ENCODE measurements at regions not wholly inside any gene's neighbourhood (a gene's known extent, or its start where the extent isn't known, plus 50 kb on each side); places are given as distances from the start of the nearest gene placed in this dataset.
"Not testable (repeated sequence)": the region's sequence is repeated elsewhere in the genome, so short reads cannot be mapped to it uniquely, and the experiment has no call there.

- no peak for DNase-seq (ENCODE audit: low spot score)
Measured at GRCh38 chr17:70323269-70323668, 153.9 kb downstream of the KCNJ2 start.

DNA sequence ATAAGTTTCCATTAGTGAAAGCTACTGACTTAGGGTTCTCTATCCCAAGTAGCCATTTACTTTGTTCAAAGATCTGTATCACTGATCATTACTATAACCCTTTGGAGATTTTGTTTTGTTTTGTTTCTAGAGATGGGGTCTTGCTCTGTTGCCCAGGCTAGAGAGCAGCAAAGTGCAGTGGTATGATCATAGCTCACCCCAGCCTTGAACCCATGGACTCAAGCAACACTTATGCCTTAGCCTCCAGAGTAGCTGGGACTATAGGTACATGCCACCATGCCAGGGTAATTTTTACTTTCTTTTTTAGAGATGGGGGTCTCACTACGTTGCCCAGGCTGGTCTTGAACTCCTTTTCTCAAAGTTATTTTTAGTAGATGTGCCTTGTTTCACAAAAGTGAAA lies 154.7 kb downstream of the KCNJ2 start:
- DNase-seq (ENCODE audit: low spot score) = no peak

DNA sequence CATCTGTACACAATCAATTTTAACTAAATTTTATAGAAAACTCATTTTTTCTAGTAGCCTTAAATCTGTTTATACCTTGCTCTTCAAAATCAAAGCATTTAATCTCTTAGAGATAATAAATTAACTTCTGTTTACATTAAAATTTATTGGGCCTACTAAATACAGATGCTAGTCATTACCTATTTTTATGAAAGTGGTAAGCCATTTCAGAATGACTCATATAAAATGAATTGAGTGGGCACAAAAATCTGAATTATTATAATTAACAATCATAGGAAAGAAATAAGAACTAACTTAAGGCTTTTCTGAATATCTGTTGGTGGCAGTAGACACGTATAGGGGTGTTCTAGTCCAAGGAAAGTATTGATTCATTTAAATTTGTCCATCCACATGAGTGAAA lies 157.9 kb downstream of the KCNJ2 start:
- DNase-seq (ENCODE audit: low spot score) = no peak

GRCh38 chr17:70327723-70328122 lies 158.4 kb downstream of the KCNJ2 start:
- DNase-seq (ENCODE audit: low spot score) = no peak

DNA sequence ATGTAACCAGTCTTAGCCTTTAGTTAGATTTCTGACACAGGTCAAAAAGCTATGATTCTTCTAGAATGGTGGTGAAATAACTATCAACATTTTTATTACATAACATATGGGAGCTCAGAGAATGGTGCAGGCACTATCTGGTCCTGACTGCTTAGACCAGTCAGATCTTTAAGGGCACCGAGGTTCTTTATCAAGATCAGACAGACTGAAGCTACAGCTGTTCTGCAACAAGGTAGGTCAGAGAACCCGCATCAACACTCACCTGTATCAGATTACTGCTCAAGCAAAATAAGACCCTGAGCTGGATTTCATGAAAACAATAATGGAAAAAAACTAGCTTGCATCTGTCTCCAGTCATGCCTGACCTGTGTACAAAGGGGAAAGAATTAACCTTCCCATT lies 160.4 kb downstream of the KCNJ2 start:
- no peak for DNase-seq (ENCODE audit: low spot score)

- not testable (repeated sequence) for DNase-seq (ENCODE audit: low spot score)
Measured at GRCh38 chr17:70331066-70331465, 161.7 kb downstream of the KCNJ2 start.

DNA sequence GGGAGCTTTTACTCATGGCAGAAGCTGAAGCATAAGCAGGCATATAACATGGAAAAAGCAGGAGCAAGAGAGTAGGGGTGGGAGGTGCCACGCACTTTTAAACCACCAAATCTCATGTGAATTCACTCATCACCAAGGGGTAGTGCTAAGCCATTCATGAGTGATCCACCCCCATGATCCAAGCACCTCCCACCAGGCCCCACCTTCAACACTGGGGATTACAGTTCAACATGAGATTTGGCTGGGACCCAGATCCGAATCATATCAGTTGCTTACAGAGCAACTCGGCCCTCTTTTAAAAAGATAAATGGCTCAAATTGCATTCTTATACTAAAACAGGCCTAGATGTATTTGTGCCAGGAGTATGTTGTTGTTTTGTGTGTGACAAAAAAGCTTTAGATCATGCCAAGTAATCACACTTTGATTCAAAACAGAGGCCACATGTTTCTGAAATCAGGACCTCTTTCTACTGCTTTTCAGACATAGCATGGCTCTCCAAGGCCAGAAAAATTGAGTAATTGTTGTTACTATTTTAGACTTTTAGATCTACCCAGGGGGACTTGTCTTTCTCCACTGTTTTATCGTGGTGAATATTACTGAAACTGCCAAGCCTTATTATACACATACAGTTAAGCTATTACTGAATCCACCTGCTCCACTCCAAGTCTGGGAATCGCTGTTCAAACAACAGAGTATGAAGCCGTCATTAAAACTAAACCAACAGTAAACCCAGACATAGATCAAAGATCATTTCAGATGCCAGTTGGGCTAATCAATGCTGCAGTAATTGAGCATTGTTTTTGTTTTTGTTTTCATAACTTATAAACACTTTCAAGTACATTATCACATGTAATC lies 163.3 kb downstream of the KCNJ2 start:
- DNase-seq (ENCODE audit: low spot score) = no peak

- DNase-seq (ENCODE audit: low spot score) = no peak
Measured at GRCh38 chr17:70336411-70336810, 167.1 kb downstream of the KCNJ2 start.

GRCh38 chr17:70338946-70339354 lies 169.6 kb downstream of the KCNJ2 start:
- DNase-seq (ENCODE audit: low spot score) = no peak

DNA sequence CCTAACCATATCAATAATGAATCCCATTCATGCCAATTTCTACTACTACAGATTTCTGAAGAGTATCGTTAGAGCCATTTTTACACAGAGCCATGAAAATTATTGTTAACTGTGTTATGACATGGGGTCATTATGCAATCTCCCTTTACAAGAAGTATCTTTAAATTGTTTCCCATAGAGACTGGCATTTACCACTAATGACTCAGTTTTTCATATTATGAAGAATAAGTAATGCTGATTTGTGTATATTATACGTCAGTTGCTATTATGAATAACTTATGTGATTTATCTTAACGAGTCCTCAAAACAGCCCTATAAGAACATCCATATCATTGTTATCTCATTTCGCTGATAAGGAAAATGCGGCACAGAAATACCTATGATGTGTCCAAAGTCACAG lies 173.8 kb downstream of the KCNJ2 start:
- no peak for DNase-seq (ENCODE audit: low spot score)

DNA sequence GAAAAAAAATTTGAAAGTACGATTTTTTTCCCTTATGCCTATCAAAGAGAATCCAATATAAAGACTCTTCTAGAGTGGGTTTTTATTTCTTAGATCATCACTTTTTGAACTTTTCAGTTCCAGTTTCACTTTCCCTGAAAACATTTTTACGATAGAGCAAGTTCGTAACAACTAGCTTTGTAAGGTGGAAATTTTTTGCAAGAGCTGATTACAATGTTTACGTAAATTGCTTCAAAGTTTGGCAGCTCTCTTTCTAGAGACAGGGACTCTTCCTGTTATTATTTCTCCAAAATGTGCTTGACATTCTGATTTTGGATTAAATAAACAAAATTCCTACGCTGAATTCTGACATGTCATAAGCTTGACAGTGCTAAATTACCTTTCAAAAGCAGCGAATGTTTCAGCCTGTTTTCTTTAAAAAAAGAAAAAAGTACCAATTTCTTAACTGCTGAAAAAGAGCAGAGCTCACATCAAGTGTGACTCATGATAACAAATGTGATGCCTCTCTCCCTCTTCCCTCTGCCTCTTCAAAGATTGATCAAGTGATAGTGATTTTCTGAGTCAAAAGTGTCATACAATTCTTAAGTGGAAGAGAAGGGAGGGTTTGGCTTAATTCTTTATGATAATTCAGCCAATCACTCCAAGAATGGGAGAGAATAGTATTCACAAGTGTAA lies 175.2 kb downstream of the KCNJ2 start:
- DNase-seq (ENCODE audit: low spot score) = no peak

- DNase-seq (ENCODE audit: low spot score) = no peak
Measured at GRCh38 chr17:70345061-70345460, 175.7 kb downstream of the KCNJ2 start.

DNA sequence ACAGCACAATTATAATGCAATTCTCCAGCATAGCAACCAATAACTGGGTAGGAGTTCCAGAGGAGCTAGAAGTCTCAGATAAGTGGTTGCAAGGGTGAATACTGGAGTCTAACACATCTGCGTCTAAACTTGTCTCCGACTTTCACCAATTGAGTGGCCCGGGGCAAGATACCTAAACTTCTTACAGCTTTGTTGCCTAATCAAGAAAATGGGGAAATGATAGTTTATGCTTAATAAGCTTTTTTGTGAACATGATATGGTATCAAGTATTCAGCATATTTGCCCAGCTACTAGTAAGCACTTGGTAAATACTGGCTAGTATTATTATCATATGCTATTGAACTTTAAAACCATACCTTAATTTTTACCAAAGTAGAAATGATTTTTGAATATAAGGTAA lies 183.5 kb downstream of the KCNJ2 start:
- DNase-seq (ENCODE audit: low spot score) = no peak

- DNase-seq (ENCODE audit: low spot score) = no peak
Measured at GRCh38 chr17:70353408-70354092, 184.2 kb downstream of the KCNJ2 start.

DNA sequence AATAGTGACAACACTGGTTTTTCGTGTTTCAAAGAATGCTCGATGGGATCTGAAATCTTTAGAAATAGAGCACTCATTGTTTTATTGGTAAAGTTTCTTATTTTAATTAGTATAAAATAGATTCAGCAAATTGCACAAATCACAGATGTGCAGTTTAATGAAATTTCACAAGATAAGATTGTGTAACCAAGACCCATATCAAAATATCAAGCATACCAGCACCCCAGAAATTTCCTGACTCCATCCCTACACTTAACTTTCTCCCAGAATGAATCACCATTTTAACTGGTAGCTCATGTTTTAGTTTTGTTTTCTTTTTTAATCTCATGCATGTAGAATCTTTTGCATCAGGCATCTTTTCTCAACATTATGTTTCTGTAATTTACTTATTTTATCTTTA lies 185.9 kb downstream of the KCNJ2 start:
- DNase-seq (ENCODE audit: low spot score) = no peak

DNA sequence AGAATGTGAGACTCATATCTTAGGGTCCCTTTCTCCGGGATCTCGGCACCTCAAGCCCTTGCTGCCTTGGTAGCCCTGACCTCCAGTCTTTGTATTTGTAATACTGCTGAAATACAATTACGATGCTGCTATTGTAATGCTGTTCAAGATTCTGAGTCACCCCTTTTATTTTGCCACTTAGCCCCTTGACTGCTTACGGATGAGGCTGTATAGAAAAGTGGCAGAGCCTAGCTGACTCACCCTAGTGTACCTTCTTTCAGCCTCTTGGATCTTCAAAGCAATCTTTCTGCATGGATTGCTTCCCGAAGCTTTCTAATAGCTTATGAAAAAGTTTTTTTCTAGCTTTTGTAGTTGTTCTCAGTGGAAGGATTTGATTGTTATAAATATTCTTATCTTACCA lies 187.9 kb downstream of the KCNJ2 start:
- DNase-seq (ENCODE audit: low spot score) = no peak

DNA sequence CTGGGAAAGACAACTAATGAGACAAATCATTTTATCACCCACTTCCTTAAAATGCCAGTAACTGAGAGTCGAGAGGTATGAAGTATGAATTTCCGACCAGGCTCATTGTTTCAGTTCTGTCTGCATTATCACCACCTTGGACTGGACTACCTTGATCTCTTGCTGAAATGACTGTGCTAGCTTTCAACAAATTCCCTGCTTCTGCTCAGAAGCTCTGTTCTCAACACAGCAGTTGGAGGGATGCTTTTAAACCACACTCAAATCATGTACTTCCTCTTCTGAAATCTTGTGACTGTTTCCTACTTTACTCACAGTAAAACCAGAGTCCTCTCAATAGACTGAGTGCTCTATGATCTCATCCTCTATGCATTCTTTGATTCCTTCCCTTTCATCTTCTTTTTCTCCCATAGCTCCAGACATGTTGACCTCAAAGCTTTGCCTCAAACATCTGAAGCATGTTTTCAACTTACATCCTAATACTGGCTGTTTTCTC lies 195.8 kb downstream of the KCNJ2 start:
- DNase-seq (ENCODE audit: low spot score) = no peak

DNA sequence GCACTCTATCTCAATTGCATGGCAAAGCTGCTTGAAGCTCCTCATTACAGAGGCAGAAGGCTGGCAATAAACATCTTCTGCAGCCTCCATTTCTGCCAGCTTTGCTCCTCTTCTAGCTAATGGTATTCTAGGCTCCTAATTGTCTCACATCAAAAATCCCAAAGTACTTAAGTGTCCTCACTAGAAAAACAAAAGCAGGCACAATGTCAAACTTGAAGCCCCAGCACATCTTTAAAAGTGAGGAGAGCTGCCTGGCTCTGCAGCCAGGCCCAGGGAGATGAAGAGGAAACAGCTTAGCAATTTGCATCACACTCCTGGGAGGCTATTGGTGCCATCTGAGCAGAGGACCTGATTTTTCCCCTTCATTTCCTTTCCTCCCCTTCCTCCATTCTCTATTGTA lies 197.1 kb downstream of the KCNJ2 start:
- no peak for DNase-seq (ENCODE audit: low spot score)

- DNase-seq (ENCODE audit: low spot score) = no peak
Measured at GRCh38 chr17:70368011-70368410, 198.7 kb downstream of the KCNJ2 start.

DNA sequence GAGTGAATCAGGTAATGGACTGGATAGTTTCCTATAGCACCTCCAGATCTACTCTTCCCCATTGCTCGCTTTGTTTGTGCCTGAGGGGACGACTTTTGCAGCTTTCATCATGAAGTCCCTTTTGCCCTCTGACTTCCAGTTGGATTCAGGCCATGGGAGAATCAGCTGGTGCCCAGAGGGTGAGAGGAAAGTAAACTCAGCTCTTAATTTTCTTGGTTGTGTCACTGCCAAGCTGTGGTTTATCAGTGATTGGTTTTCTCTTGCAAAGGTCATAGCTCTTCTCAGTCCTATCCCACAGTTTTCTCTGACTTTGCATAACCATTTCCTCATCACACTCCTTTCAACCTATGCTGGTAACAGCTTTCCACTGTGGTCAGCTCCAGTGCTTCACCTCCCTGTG lies 200.1 kb downstream of the KCNJ2 start:
- DNase-seq (ENCODE audit: low spot score) = no peak

DNA sequence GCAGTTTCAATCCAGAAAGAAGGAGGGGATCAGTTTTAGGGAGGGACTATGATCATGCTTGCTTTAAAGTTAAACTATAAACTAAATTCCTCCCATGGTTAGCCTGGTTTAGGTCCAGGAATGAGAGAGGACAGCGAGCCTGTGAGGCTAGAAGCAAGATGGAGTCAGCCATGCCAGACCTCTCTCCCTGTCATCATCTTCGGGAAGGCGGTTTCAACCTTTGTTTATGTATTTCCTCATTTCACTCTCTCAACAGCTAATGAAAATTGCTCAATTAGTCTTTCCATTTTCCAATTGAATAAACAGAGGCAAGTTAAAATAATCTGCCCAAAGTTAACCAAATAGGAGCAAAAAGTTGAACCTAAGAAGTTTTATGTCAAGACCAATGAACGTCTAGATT lies 201.5 kb downstream of the KCNJ2 start:
- DNase-seq (ENCODE audit: low spot score) = no peak

GRCh38 chr17:70373369-70373768 lies 204.0 kb downstream of the KCNJ2 start:
- DNase-seq (ENCODE audit: low spot score) = no peak

GRCh38 chr17:70374496-70374895 lies 205.2 kb downstream of the KCNJ2 start:
- DNase-seq (ENCODE audit: low spot score) = no peak
